Loucy (cell line): ENCODE measurements at regions not wholly inside any gene's neighbourhood (a gene's known extent, or its start where the extent isn't known, plus 50 kb on each side); places are given as distances from the start of the nearest gene placed in this dataset.

Source experiments
- EZH2phosphoT487 ChIP-seq: fragments of 200-600 bp; IDR thresholded peaks from 2 replicates; pipeline ENCODE4 v1.6.1; 2018; ENCODE audit warnings: antibody characterized with exemption, mild to moderate bottlenecking, moderate library complexity, borderline replicate concordance
- TF ChIP-seq, protein P1 (sequence below): fragments of 200-600 bp; sonication (generic); conservative IDR thresholded peaks from 2 replicates; pipeline ENCODE4 v1.5.1; 2014; ENCODE audit warnings: mild to moderate bottlenecking, antibody characterized with exemption, low read length

DNA sequence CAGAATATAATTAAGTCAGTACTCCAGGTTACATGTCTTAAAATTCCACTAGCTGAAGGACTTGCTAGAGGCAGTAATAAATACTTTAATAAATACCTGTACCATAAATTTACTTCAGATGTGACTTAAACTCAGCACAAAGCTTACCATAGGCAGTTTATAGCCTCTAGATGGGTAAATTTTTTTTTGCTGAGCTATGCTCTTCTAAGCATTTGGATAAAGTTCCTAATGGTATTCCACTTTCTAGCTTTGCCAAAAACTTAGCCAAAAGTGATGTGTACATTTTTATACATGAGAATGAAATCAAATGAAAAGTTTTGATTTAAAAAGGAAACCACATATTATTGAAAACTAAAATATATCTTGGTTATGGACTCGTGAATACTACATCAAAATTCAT, 63.7 kb upstream of the DHX40 start:
- TF ChIP-seq, protein P1, sequence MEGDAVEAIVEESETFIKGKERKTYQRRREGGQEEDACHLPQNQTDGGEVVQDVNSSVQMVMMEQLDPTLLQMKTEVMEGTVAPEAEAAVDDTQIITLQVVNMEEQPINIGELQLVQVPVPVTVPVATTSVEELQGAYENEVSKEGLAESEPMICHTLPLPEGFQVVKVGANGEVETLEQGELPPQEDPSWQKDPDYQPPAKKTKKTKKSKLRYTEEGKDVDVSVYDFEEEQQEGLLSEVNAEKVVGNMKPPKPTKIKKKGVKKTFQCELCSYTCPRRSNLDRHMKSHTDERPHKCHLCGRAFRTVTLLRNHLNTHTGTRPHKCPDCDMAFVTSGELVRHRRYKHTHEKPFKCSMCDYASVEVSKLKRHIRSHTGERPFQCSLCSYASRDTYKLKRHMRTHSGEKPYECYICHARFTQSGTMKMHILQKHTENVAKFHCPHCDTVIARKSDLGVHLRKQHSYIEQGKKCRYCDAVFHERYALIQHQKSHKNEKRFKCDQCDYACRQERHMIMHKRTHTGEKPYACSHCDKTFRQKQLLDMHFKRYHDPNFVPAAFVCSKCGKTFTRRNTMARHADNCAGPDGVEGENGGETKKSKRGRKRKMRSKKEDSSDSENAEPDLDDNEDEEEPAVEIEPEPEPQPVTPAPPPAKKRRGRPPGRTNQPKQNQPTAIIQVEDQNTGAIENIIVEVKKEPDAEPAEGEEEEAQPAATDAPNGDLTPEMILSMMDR: no peak
- no peak for TF ChIP-seq EZH2phosphoT487
